Tibial artery (tissue), 4 donors: ENCODE measurements at regions not wholly inside any gene's neighbourhood (a gene's known extent, or its start where the extent isn't known, plus 50 kb on each side); places are given as distances from the start of the nearest gene placed in this dataset.

Source experiments
- DNase-seq, 2 donors: peaks; one replicate each; pipeline ENCODE4 v3.0.0-alpha.2; 2019
- H3K27ac ChIP-seq, 2 donors: fragments of 200-600 bp; sonication (generic) in 1 of 2; 1 replicate in 1 of 2; 2 replicates in 1 of 2; pipeline ENCODE4 v1.5.1; 2018 to 2019; ENCODE audit warnings: mild to moderate bottlenecking in 1 of 2
- H3K27me3 ChIP-seq, 2 donors: fragments of 200-600 bp; sonication (generic) in 1 of 2; one replicate each; pipeline versions ENCODE4 v1.5.1 to v1.6.0; 2016 to 2019
- H3K36me3 ChIP-seq, 3 donors: fragments of 200-600 bp; sonication (generic) in 2 of 3; one replicate each; pipeline ENCODE4 v1.5.1; 2016 to 2019; ENCODE audit warnings: mild to moderate bottlenecking in 2 of 3
- H3K4me1 ChIP-seq, 4 donors: fragments of 200-600 bp; sonication (generic) in 2 of 4; 1 replicate in 3 of 4; 2 replicates in 1 of 4; pipeline ENCODE4 v1.5.1; 2016 to 2019
- H3K4me3 ChIP-seq, 2 donors: fragments of 200-600 bp; sonication (generic) in 1 of 2; 1 replicate in 1 of 2; 2 replicates in 1 of 2; pipeline ENCODE4 v1.5.1; 2018 to 2019; ENCODE audit warnings: mild to moderate bottlenecking in 2 of 2
- H3K9me3 ChIP-seq, 3 donors: fragments of 200-600 bp; sonication (generic) in 1 of 3; one replicate each; pipeline ENCODE4 v1.5.1; 2016 to 2019
- CTCF ChIP-seq, 2 experiments: fragments of 200-600 bp in 1 of 2; fragments of 450-650 bp in 1 of 2; IDR thresholded peaks; one replicate each; pipeline ENCODE4 v1.5.1; 2017 to 2019; ENCODE audit warnings: antibody characterized with exemption in 2 of 2, mild to moderate bottlenecking in 1 of 2, moderate library complexity in 1 of 2
- intact Hi-C: fragments of 100-400 bp; cut with DNase I; formaldehyde crosslinking; loops from one replicate; pipeline ENCODE4 v1.15.0; 2023; ENCODE audit warnings: low total_unique reads

GRCh38 chr11:29656597-29656996, 360.2 kb downstream of the KCNA4 start:
- H3K27ac ChIP-seq, result no peak overlapping the region
- no peak overlapping the region for H3K4me3 ChIP-seq
- intact Hi-C loops, result no loop called here
- no peaks in the 10 kb centered on the region for H3K4me1 ChIP-seq
- DNase-seq, result no peak
- TF ChIP-seq CTCF (IDR thresholded peaks at IDR 0.05), result no peak
- no peaks in the 10 kb centered on the region for H3K27me3 ChIP-seq
- no peaks in the 10 kb centered on the region for H3K36me3 ChIP-seq
- no peaks in the 10 kb centered on the region for H3K9me3 ChIP-seq

DNA sequence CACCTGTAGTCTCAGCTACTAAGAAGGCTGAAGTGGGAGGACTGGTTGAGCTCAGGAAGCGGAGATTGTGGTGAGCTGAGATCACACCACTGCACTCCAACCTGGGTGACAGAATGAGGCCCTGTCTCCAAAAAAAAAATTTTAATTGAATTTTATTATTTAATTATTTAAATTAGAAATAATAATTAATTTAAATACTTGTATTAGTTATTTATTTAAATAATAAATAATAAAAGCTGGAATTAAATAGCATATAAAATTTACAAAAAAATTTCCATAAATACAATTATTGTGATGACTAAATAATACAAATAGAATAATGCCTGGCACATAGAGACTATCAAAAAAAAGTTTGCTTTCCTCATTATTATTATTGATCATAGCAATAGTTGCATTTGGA, 371.5 kb downstream of the KCNA4 start:
- Histone ChIP-seq H3K27ac (no peak overlapping the region), H3K36me3 (no peaks in the 10 kb centered on the region), H3K9me3 (no peaks in the 10 kb centered on the region), H3K4me3 (no peak overlapping the region), H3K27me3 (no peaks in the 10 kb centered on the region), H3K4me1 (no peaks in the 10 kb centered on the region)
- no peak for TF ChIP-seq CTCF (IDR thresholded peaks at IDR 0.05)
- no peak for DNase-seq
- intact Hi-C loops, result no loop called here

GRCh38 chr11:29641201-29641600, 375.6 kb downstream of the KCNA4 start:
- H3K9me3 ChIP-seq, result no peaks in the 10 kb centered on the region
- no peaks in the 10 kb centered on the region for H3K4me1 ChIP-seq
- DNase-seq, result no peak
- H3K27me3 ChIP-seq, result no peaks in the 10 kb centered on the region
- no peaks in the 10 kb centered on the region for H3K36me3 ChIP-seq
- no peak for TF ChIP-seq CTCF (IDR thresholded peaks at IDR 0.05)
- intact Hi-C loops, result no loop called here
- H3K27ac ChIP-seq, result no peak overlapping the region
- H3K4me3 ChIP-seq, result no peak overlapping the region

DNA sequence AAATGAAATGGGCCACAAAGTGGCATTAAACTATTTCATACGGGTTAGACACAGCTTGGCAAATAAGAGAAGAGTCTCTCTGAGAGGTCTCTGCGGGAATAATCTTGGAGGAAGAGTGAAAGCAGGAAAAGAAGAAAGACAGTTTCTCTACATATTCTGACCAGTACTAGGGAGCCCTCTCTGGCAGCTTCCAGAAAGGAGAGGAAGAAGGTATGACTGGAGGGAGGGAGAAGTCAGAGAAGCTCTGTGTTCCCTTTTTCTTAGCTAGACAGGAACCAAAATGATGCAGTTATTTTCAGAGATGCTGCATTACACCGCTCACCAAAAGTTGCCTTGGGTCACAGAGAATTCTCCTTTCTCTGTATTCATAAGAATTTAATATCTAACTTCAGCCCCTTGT, 382.1 kb downstream of the KCNA4 start:
- Histone ChIP-seq H3K4me3 (no peak overlapping the region), H3K4me1 (no peaks in the 10 kb centered on the region), H3K27ac (no peak overlapping the region), H3K27me3 (no peaks in the 10 kb centered on the region), H3K9me3 (no peaks in the 10 kb centered on the region), H3K36me3 (no peaks in the 10 kb centered on the region)
- intact Hi-C loops, result loop anchor here (10.0 kb wide), 1 partner anchor 1130 kb away; no protein-coding TSS in a partner anchor
- no peak for DNase-seq
- no peak for TF ChIP-seq CTCF (IDR thresholded peaks at IDR 0.05)

DNA sequence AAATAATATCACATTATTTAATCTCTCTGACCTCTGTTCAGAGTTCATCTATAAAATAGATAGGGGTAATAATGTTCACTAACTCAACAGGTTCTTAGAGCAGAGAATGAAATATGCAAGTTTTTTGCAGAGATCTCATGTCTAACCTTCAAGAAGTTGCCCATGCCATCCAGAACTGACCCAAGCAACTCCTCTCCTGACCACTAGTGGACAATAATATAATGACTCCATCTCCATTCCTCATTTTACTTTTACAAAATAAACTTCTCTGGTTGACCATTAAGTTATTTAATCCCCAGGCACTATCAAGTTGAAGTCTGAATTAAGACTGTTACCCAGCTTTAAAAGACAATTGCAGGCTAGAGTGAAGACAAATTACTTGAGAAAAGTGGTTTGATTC, 382.6 kb downstream of the KCNA4 start:
- intact Hi-C loops, result loop anchor here (10.0 kb wide), 1 partner anchor 1131 kb away; no protein-coding TSS in a partner anchor
- Histone ChIP-seq H3K9me3 (no peaks in the 10 kb centered on the region), H3K4me1 (no peaks in the 10 kb centered on the region), H3K4me3 (no peak overlapping the region), H3K27ac (no peak overlapping the region), H3K36me3 (no peaks in the 10 kb centered on the region), H3K27me3 (no peaks in the 10 kb centered on the region)
- TF ChIP-seq CTCF (IDR thresholded peaks at IDR 0.05), result no peak
- no peak for DNase-seq

DNA sequence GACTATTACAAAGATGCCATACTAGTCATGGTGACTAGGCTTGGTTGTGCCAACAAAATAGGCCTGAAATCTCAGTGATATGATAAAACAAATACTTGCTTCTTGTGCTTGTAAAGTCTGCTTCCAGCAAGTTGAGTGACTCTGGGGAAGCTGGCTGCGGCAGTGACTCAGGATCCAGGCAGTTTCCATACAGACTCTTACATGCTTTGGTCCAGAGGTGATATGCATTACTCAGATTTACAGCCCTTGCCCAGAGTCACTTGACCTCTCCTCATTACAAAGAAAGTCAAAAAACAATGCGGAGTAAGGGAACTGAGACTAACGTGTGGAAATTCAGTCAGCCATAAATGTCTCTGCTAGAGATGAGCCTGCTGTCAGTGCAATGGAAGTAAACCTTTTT, 387.5 kb downstream of the KCNA4 start:
- H3K27me3 ChIP-seq, result no peaks in the 10 kb centered on the region
- no peaks in the 10 kb centered on the region for H3K36me3 ChIP-seq
- H3K9me3 ChIP-seq, result no peaks in the 10 kb centered on the region
- TF ChIP-seq CTCF (IDR thresholded peaks at IDR 0.05), result no peak
- H3K4me3 ChIP-seq, result no peak overlapping the region
- intact Hi-C loops, result no loop called here
- no peak for DNase-seq
- H3K4me1 ChIP-seq, result no peaks in the 10 kb centered on the region
- H3K27ac ChIP-seq, result no peak overlapping the region
